ENCODE measurements at regions not wholly inside any gene's neighbourhood (a gene's known extent, or its start where the extent isn't known, plus 50 kb on each side); places are given as distances from the start of the nearest gene placed in this dataset.
"Not testable (repeated sequence)": the region's sequence is repeated elsewhere in the genome, so short reads cannot be mapped to it uniquely, and the experiment has no call there.

DNA sequence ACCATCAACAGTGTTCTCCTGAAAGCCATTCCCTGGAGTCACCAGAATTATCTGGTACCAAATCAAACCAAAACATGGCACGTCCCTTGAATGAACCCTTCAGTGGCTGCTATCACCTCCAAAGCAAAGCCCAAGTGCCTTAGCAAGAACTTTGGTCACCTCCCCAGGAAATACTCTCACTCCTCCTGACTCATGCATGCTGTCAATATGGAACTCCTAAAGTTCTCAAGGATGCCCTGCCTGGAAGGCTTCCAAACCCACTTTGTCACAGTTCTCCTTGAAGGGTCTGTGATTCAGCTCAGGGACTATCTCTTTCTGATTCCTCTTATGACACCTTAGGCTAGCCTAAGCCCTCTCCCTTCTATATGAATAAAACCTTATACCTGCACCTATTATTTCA lies 146.1 kb upstream of the RUNX1 start:
- no peak for DNase-seq (ENCODE audit: low read depth in 2 of 3, low spot score in 2 of 3)

DNA sequence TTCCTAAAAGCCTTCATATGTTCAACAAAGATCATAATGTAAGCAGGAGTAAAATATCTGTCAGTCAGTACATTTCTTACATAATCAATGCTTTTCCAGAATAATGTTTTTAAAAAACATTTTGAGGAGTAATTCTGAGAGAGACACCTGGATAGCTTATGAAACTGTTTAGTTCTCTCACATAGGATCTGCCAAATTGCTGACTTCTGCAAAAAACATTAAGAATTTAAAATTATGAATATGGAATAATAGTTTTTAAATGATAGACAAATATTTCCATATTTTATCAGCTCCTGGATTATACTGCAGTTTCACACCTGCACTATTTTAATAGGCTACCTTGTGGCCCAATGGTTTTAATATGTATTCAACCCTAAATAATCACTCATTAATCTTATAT lies 142.7 kb upstream of the RUNX1 start:
- no peak for DNase-seq (ENCODE audit: low read depth in 2 of 3, low spot score in 2 of 3)

DNA sequence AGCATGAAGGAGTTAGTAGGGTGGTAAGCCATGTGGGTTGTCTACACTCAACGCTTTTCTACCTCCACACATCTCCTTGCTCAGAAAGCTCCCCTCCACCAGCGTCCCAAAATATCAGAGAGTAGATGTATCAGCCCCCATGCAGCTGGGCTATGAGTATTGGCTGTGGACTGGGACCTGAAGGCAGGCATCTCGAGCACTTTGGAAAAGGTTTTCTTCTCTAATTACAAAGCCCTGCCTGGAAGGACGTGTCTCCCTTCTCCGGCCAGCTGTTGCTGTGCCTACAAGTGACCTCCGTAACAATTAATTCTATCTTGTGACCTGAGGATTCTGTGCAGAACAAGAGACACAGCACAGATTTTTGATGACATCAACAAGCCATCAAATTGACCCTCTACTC lies 142.0 kb upstream of the RUNX1 start:
- DNase-seq (ENCODE audit: low read depth in 2 of 3, low spot score in 2 of 3) = no peak

DNA sequence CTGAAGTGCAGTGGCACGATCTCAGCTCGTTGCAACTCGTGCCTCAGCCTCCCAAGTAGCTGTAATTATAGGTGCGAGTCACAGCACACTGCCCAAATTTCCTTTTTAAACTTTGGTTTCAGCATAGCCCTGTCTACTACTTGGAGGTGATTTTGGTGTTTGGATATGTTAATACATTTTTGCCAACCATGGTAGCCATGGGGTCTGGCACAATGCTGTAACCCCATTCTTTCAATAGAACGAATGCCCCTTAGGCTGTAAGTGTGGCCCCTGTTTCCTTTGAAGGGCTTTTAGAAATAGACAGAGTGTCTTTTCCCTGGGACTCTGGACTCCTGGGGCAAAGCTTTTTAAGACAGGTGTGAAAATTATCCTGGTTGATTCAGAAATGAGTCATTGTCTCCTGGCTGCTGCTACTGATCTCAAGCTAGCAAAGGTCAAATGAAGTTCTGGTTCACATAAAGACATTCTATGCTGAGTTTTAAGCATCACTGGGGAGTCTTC lies 141.1 kb upstream of the RUNX1 start:
- no peak for DNase-seq (ENCODE audit: low read depth in 2 of 3, low spot score in 2 of 3)

DNA sequence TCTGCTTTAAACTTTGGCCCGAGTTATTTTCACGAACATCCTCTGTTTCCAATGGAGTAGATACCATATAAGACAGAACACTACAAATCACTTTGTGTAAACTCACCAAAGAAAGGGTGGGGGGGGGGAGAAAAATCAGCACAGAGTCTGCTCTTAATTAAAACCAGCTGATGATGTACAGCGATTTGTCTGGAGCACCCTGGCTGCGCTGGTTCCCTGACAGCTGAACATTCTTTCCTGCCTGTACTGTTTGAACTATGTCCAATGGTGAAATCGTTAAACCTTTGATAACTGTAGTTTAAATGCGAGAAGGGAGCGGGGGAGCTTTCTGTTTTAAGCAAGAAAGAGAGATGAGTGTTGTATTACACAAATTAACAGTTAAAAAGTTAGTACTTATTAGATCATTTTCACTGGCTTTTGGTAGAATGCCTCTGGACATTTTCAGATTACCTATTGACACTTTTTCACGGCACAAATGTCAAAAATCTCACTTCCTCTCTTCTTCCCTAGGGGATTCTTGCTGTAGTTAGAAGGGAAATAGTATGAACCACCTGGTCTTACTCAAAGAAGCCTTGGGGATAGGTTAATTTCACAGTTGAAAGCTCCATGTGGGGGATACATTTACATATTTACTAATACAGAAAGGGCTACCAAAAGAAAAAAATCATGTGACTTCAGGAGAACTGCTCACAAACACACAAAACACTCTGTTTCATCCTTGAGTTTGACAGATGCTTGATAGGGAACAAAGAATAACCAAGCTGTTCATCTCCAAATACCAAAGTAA lies 140.2 kb upstream of the RUNX1 start:
- no peak for DNase-seq (ENCODE audit: low read depth in 2 of 3, low spot score in 2 of 3)

DNA sequence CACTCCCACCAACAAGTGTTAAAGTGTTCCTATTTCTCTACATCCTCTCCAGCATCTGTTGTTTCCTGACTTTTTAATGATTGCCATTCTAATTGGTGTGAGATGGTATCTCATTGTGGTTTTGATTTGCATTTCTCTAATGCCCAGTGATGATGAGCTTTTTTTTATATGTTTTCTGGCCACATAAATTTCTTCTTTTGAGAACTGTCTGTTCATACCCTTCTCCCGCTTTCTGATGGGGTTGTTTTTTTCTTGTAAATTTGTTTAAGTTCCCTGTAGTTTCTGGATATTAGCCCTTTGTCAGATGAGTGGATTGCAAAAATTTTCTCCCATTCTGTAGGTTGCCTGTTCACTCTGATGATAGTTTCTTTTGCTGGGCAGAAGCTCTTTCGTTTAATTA lies 134.3 kb upstream of the RUNX1 start:
- not testable (repeated sequence) for DNase-seq (ENCODE audit: low read depth in 2 of 3, low spot score in 2 of 3)

DNA sequence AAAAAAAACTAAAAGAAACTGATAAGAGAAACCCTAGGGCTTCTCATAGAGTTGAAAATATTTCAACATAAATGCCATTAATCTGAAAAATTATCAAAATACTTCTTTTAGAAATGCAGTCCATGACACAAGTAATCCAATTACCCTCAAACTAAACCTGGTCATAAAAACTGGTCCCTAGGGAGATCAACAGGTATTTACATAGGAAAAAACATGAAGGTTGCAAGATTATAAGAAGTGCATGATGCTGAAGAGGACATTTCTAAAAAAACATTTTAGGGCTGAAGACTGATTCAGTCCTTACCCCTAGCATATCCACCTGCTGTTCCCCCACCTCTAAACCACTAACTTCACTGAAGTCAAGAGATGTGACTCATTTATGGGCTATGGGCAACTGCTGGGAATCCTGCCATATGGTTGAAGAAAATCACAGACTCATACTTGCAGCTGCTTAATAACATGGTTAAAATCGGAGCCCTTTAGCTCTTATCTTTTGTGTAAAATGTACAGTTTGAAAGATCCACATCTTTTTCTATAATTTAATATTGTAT lies 131.0 kb upstream of the RUNX1 start:
- no peak for DNase-seq (ENCODE audit: low read depth in 2 of 3, low spot score in 2 of 3)

DNA sequence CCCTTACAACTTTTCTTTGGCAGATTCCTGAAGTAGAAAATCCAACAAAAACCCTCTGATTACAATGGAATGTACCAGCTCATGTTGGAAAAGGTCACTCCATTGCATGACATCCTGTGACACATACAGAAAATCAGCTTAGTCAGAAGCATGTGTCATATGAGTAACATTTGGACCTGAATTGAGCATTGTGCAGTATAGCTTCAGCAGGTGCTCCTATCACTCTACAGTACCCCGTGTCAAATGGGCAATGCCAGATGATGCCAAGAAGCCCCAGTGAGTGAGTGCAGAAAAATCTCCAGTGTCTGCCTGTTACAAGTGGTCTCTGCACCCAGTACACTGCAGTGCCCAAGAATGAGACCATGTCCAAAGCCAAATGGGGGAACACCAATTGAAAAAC lies 129.7 kb upstream of the RUNX1 start:
- no peak for DNase-seq (ENCODE audit: low read depth in 2 of 3, low spot score in 2 of 3)

DNA sequence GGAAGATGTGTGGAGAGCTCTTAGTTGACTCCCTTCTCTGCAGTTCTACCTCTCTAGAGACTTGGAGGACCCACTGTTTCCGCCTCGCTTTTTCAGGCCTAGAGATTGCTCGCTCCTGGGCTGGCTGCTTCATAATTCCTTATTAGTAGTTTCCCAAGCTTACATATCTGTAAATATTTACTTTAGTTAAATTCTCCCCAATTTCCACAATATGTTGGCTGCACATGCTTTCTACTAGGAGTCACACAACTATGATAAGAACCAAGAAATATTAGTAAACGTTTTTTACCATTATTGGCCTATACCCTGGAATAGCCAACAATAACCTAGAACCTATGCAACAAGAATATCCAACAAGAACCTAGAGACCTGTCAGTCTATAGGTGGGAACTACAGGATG lies 129.0 kb upstream of the RUNX1 start:
- DNase-seq (ENCODE audit: low read depth in 2 of 3, low spot score in 2 of 3) = no peak

DNA sequence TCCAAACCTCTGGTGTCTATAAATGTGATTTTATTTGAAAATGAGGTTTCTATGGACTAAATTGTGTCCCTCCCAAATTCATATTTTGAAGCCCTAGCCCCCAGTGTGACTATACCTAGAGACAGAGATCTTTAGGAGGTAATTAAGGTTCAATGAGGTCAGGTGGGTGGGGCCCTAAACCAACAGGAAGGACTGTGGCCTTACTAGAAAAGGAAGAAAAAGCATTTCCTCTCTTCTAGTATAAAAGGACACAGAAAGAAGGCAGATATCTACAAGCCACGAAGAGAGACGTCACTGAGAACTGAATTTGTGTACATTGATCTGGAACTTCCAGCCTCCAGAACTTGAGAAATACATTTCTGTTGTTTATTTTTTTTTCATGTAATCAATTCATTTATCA lies 123.1 kb upstream of the RUNX1 start:
- no peak for DNase-seq (ENCODE audit: low read depth in 2 of 3, low spot score in 2 of 3)

DNA sequence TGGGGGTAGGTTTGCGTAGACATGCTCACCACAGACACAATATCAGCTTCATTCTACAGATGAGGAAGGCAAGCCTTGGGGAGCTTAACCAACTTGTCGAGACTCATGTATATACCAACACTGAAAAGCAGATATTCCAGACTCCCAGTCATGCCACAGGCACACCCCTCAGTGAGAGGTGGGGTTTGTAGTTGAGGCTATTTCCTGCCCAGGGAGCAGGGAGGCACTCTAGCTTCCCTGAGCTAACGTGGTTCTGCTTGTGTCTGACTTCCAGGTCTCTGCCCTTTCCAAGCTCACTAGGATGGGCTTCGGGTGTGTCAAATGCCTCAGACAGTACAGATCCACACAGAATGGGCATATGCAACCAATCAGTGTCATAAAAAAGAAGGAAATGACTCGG lies 122.3 kb upstream of the RUNX1 start:
- no peak for DNase-seq (ENCODE audit: low read depth in 2 of 3, low spot score in 2 of 3)

DNA sequence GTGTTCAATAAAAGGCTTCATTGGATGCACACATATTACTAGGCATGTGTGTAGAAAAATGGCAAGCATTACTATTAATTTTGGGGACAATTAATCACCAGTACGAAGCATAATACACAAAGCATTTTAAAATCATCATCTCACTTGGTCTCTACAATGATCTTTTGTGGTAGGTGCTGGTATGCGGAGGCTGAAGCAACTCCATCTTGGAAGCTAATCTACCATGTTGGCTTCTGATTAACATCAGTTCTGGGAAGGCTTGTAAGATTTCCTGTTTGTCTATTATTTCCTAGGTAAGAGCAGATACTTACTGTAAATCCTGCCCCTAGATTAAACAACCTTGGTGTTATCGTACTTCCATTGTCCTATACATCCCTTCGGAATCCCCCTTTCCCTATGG lies 121.7 kb upstream of the RUNX1 start:
- no peak for DNase-seq (ENCODE audit: low read depth in 2 of 3, low spot score in 2 of 3)

DNA sequence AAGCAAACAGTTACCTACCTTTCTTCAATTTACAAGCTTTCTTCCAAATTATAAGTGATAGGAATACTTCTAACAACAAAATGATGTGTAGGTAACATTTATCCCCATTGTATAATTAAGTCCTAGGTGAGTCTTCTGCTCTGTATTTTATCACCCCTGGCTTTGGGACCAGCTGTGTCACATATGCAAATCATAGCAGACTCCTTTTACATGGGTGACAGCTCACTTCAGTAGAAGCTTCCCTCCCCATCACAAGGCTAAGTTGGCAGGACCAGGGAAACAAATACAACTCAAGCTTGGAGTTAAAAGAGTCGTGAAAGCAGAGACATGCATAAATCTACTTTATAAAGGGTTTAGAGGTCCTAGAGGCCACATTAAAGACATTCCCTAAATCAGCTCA lies 121.1 kb upstream of the RUNX1 start:
- DNase-seq (ENCODE audit: low read depth in 2 of 3, low spot score in 2 of 3) = no peak

DNA sequence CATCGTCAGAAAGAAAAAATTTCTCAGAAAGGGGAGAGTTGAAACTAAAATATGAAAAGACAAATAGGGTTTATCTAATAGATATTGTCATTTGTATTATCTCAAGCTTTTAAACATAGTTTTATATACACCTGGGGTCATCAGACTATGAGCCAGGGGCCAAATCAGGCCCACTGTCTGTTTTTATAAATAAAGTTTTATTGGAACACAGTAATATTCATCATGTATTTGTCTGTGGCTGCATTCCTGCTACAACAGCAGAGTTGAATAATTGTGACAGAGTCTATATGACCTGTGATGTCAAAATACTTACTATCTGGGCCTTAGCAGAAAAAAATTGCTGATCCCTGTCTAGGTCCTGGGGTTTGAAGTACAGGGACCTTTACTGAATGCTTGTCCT lies 120.5 kb upstream of the RUNX1 start:
- no peak for DNase-seq (ENCODE audit: low read depth in 2 of 3, low spot score in 2 of 3)

DNA sequence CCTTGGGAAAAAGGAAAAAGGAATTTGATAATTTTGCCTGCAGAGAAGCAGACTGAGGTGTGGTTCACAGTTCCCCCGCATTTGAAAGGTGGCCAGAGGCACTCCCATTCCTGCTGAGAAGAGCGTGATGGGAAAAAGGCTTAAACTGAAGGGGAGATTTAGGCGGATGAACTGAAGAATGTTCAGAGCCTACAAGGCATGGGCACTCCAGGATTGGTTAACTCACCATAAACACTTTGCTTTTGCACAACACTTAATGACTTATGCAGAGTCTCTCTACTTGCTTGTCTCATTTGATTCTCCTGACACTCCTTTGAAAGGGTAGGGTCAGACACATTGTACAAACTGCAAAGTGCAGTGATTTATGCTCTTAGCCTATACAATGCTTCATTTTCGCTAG lies 119.6 kb upstream of the RUNX1 start:
- DNase-seq (ENCODE audit: low read depth in 2 of 3, low spot score in 2 of 3) = no peak

DNA sequence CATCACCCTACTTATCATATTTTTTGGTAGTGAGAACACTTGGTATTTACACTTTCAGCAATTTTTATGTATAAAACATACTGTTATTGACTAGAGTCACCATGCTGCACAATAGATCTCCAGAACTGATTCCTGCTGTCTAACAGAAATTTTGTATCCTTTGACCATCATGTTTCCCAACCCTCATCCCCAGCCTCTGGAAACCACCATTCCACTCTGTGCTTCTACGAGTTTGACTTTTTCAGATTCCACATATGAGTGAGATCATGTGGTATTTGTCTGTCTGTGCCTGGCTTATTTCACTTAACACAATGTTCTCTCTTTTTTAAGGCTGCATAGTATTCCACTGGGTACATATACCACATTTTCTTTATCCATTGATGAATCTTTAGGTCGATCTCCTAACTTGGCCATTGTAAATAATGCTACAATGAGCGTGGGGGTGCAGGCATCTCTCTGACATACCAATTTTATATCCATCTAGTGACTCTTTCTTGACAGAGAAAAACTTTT lies 115.9 kb upstream of the RUNX1 start:
- DNase-seq (ENCODE audit: low read depth in 2 of 3, low spot score in 2 of 3) = no peak

DNA sequence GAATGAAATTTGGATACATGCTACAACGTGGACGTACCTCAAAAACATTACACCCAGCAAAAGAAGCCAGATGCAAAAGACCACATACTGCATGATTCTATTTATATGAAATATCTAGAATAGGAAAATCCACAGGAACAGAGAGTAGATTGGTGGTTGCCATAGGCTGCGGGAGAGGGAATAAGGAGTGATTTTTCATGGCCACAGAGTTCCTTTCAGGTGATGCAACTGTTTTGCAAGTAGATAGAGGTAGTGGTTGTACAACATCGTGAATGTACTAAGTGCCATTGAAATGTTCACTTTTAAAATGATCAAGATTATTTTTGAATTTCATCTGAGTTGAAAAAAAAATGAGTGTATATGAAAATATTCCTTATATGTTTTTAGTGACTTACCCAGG lies 115.3 kb upstream of the RUNX1 start:
- no peak for DNase-seq (ENCODE audit: low read depth in 2 of 3, low spot score in 2 of 3)

DNA sequence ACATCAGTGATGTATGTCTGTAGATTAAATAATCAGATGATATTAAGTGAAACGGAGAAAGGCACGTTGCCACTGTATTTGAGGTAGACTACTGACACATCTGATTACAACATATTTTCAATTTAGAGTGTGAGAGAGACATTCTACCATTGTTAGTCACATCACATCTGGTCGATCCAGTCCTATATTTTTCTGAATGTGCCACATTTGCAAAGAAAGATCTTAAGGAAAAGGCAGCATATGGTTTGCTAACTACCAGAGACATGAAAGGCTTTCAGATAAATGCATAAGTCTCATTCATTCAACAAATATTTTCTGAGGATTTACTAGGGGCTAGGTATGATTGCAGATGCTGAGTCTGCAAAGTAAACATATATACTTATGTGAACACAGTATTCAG lies 114.3 kb upstream of the RUNX1 start:
- no peak for DNase-seq (ENCODE audit: low read depth in 2 of 3, low spot score in 2 of 3)

DNA sequence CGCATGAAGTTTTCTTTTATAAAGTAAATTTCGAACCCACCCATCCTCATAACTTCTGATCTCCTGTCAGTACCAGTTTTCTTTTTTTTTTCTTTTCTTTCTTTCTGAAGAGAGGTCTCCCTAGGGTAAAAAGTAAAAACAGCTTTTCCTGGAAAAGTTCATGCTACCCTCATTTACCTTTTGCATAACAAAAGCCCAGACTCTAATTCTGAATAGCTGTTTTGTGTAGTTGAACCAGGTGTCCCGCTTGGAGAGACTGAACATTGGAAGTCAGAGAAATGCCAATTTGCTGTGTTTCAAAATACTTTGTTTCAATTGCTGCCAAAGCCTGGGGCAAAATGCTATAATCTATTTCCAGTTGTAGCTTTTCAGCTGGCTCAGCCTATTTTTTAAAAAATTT lies 113.7 kb upstream of the RUNX1 start:
- DNase-seq (ENCODE audit: low read depth in 2 of 3, low spot score in 2 of 3) = no peak

DNA sequence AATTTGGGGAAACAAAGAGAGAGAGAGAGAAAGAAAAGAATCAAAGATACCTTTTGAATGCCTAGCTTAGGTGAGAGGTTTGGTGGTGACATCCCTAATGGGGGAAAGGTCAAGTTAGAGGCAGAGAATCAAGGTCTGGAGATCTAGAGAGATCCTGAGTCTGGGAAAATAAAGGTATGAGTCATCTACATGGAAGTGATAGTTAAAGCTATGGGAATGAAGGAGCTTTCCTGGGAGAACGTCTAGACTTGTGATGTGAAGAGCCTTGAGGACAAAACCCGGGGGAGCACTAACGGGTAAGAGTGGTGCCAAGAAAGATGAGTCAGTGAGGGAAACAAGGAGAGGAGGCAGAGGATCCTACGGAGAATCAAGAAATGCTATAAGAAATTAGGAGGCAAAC lies 110.8 kb upstream of the RUNX1 start:
- no peak for DNase-seq (ENCODE audit: low read depth in 2 of 3, low spot score in 2 of 3)

DNA sequence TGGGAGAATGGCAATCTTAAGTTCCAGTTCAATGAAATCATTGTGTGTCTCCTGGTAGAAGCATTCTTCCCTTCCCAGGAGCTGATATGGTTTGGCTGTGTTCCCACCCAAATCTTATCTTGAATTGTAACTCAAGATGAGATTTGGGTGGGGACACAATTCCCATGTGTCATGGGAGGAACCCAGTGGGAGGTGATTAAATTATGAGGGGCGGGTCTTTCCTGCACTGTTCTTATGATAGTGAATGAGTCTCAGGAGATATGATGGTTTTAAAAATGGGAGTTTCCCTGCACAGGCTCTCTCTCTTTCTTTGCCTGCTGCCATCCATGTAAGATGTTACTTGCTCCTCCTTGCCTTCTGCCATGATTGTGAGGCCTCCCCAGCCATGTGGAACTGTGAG lies 108.3 kb upstream of the RUNX1 start:
- not testable (repeated sequence) for DNase-seq (ENCODE audit: low read depth in 2 of 3, low spot score in 2 of 3)

DNA sequence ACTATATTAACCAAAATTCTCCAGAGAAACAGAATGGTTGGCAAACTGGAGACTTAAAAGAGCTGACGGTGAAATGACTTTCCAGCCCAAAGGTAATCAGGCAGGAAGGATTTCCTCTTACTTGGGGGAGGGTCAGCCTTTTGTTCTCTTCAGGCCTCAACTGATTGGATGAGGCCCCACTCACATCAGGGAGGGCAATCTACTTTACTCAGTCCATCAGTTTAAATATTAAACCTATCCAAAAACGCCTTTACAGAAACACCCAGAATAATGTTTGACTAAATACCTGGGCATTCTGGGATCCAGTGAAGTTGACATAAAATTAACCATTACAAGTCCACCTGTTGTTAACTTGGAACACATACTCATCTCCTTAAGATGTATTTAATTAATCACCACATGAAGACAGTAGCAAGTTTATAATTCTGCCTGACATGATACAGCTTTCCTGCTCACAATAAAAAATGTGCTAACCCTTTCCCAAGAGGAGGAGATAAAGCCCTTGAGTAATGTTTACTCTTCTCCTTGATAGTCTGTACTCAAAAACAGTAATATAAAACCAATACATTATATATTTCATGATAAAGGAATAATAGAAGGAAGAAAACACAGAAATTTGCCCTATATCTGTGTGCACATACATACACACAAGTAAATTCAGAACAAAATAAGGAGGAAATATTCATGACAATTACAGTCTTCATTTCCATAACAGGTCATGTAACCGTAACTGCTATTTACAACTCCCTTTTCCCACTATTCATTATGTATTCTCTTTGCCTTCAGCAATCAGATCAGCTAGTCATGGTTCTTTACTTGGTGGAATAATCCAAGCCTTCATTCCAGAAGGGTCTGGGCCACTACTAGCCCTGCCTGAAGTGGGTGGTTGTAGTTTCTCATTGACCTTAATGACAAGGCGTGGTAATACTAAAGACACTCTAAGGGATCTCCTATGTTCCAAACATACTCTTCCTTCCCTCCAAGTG lies 107.5 kb upstream of the RUNX1 start:
- no peak for DNase-seq (ENCODE audit: low read depth in 2 of 3, low spot score in 2 of 3)

Measured in activated CD8-positive, alpha-beta memory T cell treated with anti-CD3 and anti-CD28 coated beads for 48 hours (primary cell).